SW480 (cell line): ENCODE measurements at regions not wholly inside any gene's neighbourhood (a gene's known extent, or its start where the extent isn't known, plus 50 kb on each side); places are given as distances from the start of the nearest gene placed in this dataset.
A peak's percentile ranks its signal among the peaks of the same experiment; 100 is the strongest.
"Not testable (repeated sequence)": the region's sequence is repeated elsewhere in the genome, so short reads cannot be mapped to it uniquely, and the experiment has no call there.

Experiments
- DNase-seq: peaks from one replicate; pipeline ENCODE4 v3.0.0-alpha.2; 2016; ENCODE audit warnings: low spot score

DNA sequence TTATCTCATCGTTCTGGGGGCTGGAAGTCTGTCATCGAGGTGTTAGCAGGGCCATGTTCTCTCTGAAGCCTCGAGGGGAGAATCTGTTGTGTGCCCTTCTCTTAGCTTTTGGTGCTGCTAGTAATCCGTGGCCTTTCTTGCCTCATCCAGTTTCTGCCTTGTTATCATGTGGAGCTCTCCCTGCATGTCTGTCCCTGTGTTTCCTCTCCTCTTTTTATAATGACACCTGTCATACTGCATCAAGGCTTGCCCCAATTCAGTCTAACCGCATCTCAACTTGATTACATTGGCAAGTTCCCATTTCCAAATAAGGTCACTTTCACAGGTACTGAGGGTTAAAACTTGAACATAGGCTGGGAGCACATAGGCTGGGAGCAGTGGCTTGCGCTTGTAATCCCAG, 82.6 kb upstream of the CNIH3 start:
- DNase-seq = no peak

GRCh38 chr1:224534731-224535130, 81.4 kb upstream of the CNIH3 start:
- DNase-seq = no peak

DNA sequence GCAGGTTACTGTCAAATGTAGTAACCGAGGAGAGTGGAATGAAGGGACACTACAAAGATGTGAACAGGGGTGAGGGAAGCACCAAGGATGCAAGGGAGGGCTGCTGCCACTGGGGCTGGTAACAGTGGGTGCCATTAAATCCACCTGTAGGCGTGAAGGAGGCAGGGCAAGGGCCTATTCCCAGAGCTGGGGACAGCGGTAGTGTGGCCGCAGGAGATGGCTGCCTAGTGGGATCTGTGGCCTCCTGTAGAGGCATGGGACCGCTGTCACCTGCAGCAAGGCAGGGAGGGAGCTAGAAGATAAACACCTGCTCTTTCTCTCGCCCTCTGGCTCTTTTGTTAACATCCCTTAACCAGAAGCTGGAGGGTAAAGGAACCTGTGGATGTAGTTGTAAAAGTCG, 80.5 kb upstream of the CNIH3 start:
- no peak for DNase-seq

DNA sequence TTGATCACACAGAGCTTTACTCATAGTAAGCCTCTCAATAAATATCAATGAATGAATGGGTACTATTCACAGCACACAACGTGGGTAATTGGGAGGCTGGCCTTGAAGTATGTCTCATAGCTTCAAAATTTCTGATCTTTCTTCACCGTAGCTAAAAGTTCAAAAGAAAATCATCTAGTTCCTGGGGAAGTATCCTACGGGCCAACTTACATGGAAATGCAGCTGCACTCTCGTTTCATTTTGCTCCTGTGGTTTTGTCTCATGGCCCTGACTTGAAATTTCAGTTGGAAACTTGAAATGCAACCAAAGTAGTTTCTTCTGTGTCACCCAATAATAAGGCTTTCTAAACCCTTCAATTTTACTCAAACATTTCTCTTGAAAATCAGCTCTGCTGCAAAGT, 76.1 kb upstream of the CNIH3 start:
- no peak for DNase-seq

GRCh38 chr1:224540535-224540934, 75.6 kb upstream of the CNIH3 start:
- DNase-seq = no peak

DNA sequence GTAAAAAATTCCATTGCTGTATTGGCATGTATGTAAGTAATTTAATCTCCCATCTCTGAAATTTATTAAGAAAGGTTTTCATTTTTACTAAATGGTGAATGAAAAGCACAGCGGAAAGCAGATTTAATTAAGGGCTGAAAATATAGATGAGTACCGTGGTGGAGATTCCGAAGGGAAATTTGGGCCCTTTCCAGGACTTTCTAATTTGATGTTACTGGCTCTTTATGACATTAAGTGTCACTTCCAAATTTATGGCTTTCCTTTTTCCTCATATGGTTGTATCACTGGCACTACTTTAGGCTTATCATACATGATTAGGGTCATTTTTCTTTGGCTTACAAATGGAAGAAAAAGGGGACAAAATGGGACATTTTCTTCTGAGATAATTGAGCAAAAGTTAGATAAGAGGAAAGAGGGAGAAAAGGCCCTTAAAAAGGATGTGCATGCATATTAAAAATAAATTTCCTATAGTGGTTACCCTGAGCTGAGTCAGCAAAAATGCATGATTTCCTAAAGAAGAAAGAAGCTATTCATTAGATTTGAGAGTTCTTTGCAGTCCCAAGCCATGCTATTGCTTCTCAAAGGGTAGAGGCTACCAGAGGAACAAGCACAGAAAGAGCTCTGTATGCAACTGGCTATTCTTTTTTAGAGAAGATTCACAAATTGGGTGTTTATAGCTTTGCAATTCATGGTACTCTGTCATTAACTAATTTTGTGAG, 74.9 kb upstream of the CNIH3 start:
- no peak for DNase-seq

DNA sequence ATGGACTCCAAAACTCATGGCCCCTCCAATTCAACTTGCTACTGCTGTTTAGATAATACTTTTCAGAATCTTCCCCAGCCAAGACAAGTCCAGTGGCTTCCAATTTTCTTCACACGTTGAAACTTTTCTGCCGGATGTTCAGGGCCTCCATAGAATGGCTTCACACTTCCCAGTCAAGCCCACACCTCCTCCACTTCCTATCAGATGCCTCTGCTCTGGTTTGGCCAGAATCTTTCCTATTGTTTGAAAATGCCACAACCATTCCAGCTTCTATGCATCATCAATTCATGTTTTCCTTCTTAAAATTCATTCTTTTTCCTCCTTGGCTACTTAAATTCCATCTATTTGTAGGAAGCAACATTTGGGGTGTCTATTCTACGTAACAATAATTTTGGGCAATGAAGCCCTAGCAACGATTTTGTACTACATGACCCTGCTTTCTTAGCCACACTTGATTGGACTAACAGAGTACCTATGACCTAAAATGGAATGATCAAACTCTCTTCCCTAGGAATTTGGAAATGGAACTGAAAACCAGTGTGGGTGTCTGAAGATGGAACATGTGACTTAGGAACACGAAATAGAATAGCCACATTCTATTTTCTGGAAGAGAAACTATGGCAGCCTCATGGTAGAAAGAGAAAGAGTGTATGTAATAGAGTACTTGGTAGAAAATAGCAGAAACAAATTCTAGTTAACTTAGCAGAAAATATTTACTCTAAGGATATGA, 74.1 kb upstream of the CNIH3 start:
- no peak for DNase-seq

GRCh38 chr1:224542783-224543440, 73.2 kb upstream of the CNIH3 start:
- peak; percentile 98 for DNase-seq

- peak; percentile 34 for DNase-seq
Measured at GRCh38 chr1:224543453-224543852, 72.7 kb upstream of the CNIH3 start.

DNA sequence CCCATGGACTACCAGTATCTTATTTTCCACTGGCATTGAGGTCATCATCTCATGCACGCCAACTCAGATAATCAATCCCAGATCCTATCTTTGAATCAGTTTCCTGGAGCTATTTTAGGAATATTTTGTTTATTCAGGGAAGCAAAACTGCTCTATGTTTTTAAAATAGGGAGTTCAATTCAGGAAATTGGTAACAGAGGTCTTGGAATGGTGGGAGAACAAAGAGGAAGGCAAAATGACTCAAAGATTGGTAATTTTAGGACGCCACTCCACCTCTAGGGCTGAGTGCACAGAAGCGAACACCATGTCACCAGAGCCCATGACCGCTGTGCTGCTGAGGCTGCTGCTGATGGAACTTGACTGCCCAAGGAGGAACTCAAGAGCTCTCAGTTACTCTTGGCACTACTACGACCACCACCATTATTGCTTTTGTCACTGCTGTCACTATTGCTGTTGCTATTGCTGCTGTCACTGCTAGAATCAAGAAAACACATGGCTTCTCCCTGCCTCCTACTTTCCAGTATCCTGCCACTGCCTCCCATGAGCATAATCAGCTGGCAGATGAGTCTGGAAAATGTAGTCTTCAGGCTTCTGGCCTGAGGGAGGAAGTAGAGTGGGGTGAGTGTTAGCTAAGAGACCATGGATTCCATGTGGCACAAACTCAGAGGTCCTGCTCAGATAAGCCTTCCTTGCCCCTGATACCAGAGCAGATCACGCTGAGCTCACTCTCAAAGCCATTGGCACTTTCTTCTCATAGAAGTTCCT, 71.6 kb upstream of the CNIH3 start:
- no peak for DNase-seq

DNA sequence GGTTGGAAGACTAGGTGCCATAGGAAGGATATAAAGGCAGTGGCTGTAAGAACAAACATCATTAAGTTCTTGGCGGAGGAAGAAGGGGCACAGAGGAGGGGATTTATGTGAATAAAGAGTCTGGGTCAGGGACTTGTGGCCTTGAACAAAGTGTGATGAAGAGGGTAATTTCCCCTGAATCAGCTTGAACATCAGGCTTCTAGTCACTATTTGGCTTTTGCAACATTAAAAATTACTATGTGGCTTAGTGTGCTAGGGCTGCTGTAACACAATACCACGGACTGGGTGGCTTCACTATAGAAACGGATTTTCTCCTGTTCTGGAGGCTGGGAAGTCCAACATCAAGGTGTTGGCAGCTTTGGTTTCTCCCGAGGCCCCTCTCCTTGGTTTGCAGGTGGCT, 70.5 kb upstream of the CNIH3 start:
- DNase-seq = no peak

- DNase-seq = no peak
Measured at GRCh38 chr1:224548676-224549075, 67.4 kb upstream of the CNIH3 start.

GRCh38 chr1:224551189-224551588, 64.9 kb upstream of the CNIH3 start:
- not testable (repeated sequence) for DNase-seq

DNA sequence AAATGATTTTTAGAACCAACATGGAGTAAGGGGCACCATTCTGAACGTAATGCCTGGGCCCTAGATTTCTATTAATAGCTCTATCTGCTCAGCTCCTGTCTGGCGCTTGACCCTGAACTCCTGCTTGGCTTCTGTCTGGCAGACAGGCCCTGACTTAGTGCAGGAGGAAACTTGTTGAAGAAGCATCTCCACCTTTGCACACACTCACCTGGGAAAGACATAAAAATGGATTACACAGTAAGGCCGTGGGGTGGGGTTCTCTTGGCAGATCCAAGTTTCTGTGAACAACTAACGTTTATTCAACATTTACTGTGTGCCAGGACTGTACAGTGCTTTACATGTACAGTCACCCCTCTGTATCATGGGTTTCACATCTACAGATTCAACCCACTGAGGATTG, 62.1 kb upstream of the CNIH3 start:
- DNase-seq = no peak

DNA sequence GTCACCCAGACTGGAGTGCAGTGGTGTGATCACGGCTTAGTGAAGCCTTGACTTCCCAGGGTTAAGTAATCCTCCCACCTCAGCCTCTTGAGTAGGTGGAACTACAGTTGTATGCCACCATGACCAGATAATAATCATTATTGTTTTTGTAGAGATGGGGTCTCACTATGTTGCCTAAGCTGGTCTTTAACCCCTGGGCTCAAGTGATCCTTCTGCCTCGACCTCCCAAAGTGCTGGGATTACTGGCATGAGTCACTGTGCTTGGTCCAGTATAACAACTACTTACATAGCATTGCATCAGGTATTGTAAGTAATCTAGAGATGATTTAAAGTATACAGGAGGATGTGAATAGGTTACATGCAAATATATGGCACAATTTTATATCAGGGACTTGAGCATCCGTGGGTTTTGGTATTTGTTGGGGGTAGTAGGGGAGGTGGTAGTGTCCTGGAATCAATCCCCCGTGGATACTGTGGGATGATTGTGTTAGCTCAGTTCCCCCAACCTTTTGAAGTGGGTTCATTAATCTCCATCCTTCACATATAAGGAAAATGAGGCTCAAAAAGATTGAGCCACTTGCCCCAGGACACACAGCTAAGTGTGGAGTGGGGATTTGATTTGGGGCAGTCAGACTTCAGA, 61.4 kb upstream of the CNIH3 start:
- DNase-seq = peak; percentile 60

DNA sequence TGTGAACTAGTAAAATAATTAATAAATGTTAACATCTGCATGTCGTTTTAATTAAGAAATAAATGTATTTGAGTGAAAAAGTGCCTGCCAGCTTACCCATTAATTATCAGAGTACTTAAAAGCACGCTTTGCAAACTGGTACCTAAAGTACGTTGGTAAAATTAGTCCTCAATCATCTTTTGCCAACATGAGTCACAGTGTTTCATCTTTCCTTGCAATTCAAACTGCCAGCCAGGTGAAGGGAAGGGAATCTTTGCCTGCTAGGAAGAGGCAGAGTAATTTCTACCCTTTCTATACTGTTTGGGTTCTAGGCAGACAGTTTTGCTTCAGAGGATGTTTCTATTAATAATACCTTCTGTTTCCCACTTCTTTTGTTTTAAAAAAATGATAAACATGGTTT, 57.2 kb upstream of the CNIH3 start:
- peak; percentile 11 for DNase-seq

GRCh38 chr1:224559981-224560728, 56.0 kb upstream of the CNIH3 start:
- no peak for DNase-seq

DNA sequence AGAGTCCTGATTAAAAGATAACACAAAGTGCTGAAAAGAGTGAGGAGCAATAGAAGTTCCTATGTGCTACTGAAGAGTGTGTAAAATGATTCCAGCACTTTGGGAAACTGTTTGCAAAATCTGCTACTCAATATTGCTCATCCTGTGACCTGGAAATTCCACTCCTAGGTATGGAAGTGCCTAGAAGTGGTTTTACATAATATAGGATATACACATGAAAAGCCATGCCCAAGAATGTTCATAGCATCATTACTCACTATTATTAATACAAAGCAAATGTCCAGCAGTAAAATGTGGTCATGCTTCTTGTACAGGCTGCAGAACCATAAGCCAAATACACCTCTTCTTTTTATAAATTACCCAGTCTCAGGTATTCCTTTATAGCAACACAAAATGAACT, 53.2 kb upstream of the CNIH3 start:
- DNase-seq = not testable (repeated sequence)

- no peak for DNase-seq
Measured at GRCh38 chr1:224563666-224564065, 52.5 kb upstream of the CNIH3 start.

DNA sequence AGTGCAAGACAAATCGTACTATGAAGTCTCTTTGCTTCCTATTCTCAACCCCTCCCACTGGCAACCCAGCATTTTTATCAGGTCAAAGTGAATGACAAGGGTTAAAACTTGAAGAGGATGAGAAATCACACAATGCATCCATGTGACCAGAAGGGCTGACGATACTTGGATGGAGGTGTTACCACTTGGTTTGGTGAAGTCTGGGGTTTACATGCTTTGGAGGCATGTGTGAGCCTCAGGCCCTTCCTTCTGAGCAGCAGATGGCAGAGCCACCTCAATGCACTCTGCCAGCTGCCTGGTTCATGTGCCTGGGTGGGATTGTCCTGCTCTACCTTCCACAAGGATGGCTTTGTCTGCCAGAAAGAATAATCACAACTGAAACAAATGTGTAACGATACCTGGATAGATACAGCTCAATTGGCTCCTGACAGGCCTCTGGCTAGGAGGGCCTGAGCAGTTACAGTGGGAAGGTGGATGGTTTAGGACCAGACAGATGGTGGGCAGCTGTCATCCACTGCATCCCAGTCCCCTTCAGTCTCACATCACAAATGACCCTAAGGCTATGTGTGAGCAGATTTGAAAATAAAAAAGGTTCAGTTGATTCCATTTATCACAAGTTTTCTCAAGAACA, 51.5 kb upstream of the CNIH3 start:
- no peak for DNase-seq

DNA sequence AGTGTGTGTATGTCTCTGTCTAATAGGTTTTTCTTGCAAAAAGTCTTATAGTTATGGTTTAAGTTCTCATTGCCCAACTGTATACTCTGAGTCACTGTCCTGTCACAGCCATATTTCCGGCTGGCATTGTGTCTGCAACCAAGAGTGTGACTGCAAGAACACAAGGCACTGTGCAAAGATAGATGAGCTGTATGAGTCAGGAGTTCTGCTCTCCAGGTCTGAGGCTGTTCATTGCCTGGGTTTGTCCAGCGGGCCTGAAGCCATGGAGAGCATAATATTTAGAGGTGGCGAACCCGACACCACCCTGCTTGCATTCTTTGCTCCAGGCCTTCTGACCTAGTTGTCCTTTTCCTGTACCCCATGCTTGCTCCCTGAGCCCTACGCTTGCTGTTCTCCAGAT, 50.9 kb upstream of the CNIH3 start:
- DNase-seq = peak; percentile 42
